Loucy (cell line): ENCODE measurements at regions not wholly inside any gene's neighbourhood (a gene's known extent, or its start where the extent isn't known, plus 50 kb on each side); places are given as distances from the start of the nearest gene placed in this dataset.

Experiments used
- CTCF ChIP-seq: fragments of 200-600 bp; sonication (generic); conservative IDR thresholded peaks from 2 replicates; pipeline ENCODE4 v1.5.1; 2014; ENCODE audit warnings: mild to moderate bottlenecking, antibody characterized with exemption, low read length
- EZH2phosphoT487 ChIP-seq: fragments of 200-600 bp; IDR thresholded peaks from 2 replicates; pipeline ENCODE4 v1.6.1; 2018; ENCODE audit warnings: antibody characterized with exemption, mild to moderate bottlenecking, moderate library complexity, borderline replicate concordance

GRCh38 chr1:102661481-102661880, 446.8 kb downstream of the COL11A1 start:
- TF ChIP-seq CTCF, result no peak
- TF ChIP-seq EZH2phosphoT487, result no peak
